ENCODE measurements at regions not wholly inside any gene's neighbourhood (a gene's known extent, or its start where the extent isn't known, plus 50 kb on each side); places are given as distances from the start of the nearest gene placed in this dataset.
A peak's percentile ranks its signal among the peaks of the same experiment; 100 is the strongest.
"Not testable (repeated sequence)": the region's sequence is repeated elsewhere in the genome, so short reads cannot be mapped to it uniquely, and the experiment has no call there.

- DNase-seq: no peak
Measured at GRCh38 chr4:75422998-75423397, 91.2 kb downstream of the RCHY1 start.

GRCh38 chr4:75412746-75413145 is 101.5 kb downstream of the RCHY1 start:
- DNase-seq: no peak

DNA sequence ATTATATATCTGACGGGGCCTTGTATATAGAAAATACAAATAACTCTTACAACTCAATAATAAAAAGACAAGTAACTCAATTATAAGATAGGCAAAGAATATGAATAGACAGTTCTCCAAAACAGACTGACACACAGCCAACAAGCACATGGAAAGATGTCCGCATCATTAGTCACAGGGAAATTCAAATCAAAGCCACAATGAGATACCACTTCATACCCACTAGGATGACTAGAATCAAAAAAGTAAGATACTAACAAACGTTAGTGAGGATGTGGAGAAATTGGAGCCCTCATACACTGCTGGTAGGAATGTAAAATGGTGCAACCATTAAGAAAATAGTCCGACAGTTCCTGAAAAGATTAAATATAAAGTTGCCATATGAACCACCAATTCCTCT is 115.7 kb downstream of the RCHY1 start:
- DNase-seq: no peak

GRCh38 chr4:75391489-75392166 is 122.6 kb downstream of the RCHY1 start:
- DNase-seq: no peak

GRCh38 chr4:75386426-75386825 is 127.8 kb downstream of the RCHY1 start:
- not testable (repeated sequence) for DNase-seq

DNA sequence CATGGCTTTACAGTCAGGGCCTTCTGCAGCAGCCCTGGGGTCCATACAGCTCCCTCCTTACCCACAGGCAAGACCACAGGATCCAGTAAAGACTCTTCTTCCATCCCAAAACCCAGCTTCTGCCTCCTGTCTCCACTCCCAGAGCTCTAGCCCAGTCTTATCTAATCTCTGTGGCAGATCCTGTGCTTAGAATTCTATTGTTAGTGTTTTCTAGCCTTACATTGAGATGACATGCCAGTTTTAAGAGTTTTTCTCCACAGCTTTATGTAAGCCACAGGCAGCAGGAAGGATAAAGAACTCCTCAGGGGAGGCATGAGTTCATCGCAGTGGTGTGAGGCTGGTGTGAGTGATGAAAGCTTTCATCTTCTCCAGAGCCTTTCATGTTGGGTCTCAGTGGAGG is 129.1 kb downstream of the RCHY1 start:
- DNase-seq: no peak

DNA sequence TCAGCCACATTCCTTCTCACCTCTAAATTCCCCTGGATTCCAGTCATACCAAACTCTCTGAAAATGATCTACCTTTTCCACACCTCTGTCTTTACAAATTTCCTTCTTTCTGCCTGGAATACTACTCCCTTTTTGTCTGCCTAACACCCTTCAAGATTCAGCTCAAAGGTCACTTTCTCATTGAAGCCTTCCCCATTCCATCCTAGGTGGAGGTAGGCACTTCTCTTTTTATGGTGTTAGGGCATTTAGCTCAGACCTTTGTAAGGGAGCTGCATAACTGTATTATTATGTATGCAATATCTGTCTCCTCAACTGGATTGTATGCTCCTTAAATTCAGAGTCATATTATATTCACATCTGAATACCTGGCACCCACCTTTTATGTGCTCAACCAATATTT is 137.7 kb downstream of the RCHY1 start:
- DNase-seq: no peak

- DNase-seq: no peak
Measured at GRCh38 chr4:75371915-75372314, 142.3 kb downstream of the RCHY1 start.

- DNase-seq: no peak
Measured at GRCh38 chr4:75370576-75370975, 143.6 kb downstream of the RCHY1 start.

DNA sequence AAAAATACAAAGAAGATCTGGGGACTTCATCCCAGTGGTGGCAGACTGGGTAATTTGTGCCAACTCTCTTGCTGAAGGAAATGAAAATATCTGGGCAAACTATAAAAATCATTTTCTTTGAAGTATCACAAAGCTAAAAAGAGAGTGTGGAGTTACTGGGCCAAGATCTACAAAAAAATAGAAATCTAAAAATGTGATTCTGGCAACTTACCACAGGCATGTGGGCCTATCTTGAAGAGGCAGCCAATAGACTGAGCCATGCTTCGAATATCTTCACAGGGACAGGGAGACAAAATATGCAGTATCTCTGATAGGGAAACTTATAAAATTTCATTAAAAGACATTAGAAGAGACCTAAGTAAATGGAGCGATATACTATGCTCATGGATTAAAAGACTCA is 168.8 kb downstream of the RCHY1 start:
- no peak for DNase-seq

DNA sequence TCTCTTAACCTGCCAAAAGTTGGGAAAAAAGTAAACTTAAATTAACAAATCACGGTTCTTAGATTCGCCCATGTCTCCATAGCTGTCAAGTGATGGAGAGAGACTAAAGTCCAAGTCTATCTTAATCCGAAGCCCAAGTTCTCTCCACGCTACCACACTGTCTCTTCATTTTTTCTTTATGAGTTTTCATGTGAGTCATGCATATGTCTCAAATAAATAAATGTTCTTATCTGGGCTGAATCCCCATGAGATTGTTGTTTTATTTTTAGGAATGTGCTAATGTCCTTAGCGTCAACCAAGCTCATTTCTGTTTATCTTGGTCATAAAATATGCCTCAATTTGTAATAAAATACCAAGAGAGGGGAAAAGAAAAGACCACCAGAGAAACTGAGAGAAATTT is 169.3 kb downstream of the RCHY1 start:
- DNase-seq: no peak

GRCh38 chr4:75343333-75343732 is 170.9 kb downstream of the RCHY1 start:
- DNase-seq: no peak

DNA sequence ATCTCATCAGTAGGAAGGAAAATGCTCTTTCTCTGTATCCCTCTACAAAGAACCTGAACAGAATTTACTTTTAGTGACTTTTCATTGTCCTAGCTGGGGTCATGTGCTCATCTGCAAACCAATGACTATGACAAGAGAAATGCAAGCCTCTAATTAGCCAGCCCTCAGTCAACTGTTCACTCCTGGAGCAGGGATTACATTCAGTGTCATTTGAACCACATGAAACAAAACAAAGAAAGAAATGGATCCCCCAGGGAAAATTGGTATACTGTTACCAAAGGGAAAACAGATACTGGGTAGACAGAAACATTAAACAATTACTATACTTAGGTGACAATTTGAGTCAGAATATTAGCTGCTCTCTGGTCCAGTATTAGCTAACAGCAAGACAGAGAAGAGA is 173.6 kb downstream of the RCHY1 start:
- no peak for DNase-seq

DNA sequence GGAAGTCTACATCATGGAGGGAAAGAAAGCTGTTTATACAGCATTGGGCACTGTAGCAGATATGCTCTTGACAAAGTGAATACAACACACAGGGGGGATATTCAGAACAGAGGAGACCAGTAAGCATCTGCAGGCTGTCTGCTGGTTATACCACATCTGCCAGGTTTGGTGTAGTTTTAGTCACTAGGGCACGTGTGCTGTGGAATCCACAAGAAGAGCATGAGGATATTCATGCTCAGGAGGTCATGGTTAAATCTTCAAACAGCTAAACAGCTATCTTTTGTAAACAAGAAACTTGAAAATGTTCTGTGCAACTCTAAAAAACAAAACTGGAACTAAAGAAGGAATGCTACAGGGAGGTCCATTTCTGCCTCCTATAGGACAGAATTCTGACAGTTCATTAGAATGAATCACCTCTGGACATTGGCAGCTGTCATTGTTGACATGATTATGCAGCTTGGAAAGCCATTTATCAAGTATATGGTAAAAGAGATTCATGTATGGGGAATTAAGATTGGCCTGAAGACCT is 175.8 kb downstream of the RCHY1 start:
- no peak for DNase-seq

DNA sequence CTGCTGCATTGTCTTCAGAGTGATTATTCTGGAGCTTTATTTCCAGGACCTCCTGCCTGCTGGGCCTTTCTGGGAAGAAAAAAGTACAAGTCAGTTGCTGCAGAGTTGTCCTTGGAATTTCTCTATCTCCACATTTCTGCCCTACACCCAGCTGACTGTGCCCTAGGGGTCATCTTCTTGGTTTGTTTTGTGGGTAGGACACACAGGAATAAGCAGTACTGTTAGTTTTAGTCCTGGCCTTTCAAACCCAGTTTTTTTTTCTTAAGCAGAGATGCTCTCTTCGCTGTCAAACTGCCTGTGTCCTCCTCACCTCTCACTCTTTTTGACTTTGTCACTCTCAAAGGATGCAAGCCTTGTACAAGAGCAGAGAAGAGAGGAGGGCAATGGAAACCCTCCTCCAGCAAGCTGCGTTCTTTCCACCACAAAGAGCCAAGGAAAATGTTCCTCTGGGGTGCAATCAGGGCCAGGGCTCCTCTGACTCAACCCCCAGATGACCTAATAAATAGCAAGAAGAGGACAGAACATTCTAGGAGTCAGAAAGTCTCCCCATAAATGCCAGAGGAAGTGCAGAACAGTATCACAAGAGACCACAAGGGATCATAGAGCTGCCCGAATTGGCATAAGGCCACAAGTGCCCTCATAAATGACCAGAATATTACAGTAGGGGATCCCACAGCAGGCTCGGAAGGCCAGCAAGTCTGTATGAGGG is 186.2 kb downstream of the RCHY1 start:
- no peak for DNase-seq

DNA sequence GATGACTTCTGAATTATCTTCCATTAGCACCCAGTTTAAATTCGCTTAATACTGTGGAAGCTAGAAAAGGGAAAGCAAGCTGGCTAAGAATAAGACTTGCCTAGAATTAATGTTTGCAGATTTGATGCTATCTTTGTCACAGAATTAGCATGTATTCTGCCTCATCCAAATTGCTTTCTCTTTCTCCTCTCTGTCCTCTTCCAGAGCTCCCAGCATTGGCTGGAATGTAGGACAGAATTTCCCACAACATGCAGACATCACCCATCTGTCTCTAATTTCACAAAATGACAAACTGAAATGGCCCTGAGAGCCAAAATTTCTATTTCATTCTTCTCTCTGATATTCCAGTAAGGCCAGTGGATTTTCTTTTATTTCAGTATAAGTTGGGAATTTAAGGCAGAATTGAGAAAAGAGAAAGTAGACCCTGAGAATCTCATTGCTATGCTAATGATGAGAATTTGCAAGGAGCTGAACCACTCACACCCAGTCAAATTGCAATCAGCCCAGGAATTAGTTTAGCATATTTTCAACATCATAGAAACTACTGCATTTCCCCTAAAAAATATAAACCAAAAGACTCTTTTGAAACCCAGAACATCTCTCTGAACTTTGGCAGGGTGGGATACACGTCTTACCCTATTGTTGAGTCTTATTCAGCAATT is 188.8 kb downstream of the RCHY1 start:
- no peak for DNase-seq

DNA sequence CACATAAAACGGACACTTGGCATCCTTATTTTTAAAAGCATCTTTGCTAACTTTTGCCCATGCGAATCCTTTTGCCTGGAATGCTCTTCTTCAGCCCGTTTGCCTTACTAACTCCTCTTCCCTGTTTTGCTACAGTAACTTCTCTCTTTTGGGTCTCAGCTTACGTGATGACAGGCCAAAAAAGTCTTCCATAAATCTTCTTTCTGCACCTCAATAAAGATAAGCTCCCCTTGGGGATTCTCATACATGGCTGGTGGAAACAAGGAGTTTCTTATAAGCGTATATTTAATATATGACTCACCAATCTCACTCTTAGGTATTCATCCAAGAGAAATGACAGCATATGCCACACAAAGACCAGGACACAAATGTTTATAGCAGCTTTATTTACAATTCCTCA is 192.7 kb downstream of the RCHY1 start:
- DNase-seq: no peak

GRCh38 chr4:75317641-75318040 is 196.6 kb downstream of the RCHY1 start:
- DNase-seq: not testable (repeated sequence)

DNA sequence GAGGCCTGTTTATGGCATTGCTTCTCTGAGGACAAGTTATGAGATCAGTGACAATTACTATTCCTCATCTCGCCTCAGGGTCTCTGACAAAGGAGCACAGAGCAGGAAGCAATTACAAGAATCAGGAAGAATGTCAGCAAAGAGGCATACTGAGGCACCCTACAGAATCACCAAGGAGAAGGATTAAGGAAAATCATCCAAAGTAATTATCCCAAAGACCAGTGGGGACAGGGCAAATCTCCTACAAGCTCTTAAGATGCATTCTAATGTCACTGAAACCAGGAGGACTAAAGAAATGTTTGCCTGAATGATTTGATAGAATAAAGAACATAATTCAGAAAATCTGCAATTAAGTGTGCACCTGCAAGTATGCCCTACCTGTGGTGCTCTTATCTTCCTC is 206.2 kb downstream of the RCHY1 start:
- peak; percentile 6 for DNase-seq

DNA sequence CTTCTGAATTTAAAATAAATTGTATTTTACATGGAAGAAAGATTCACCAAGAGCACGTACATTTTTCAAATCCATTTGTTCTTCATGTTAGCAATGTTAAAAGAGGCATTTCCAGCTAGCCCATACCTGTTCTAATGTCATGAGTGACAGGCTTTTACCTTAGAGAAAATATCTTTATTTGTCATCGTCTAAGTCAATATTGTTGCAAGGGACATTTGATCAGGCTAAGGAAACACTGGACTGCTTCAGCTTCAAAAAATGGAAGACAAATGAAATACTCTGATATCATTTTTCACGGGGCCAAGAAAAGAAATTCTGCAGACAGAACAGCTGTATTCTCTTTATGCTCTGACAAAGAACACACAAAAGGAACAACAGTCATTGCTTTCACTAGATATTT is 207.7 kb downstream of the RCHY1 start:
- DNase-seq: no peak

- no peak for DNase-seq
Measured at GRCh38 chr4:75302648-75303047, 211.6 kb downstream of the RCHY1 start.

DNA sequence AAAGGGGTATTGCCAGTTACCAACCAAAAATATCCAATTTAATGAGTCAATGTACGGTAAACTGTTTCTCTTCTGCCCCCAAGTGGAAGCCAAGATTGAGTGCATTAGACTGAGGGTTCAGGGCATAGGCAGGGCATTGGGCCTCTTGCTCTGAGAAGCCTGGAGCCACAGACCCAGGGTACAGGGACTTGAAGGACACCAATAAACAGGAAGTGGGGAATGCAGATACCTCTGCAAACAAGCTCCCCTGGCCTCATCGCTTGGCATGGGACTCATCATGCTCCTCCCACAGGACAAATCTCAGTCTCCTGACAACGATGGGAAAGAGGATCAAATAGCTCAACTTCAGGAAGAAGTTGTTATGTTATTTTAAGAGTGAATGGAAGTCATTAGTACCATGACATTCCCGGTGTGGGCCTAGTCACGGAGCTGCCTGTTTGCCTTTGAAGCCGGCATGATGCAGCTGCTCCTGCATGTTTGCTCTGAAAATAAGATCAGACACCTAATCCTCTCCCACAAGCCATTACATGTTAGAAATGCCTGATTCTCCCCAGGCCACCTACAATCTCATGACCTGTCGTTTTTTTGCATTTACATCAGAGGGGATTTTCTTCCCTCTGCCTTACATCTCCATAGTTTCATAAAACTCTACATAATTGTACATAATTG is 224.2 kb downstream of the RCHY1 start:
- peak; percentile 49 for DNase-seq

DNA sequence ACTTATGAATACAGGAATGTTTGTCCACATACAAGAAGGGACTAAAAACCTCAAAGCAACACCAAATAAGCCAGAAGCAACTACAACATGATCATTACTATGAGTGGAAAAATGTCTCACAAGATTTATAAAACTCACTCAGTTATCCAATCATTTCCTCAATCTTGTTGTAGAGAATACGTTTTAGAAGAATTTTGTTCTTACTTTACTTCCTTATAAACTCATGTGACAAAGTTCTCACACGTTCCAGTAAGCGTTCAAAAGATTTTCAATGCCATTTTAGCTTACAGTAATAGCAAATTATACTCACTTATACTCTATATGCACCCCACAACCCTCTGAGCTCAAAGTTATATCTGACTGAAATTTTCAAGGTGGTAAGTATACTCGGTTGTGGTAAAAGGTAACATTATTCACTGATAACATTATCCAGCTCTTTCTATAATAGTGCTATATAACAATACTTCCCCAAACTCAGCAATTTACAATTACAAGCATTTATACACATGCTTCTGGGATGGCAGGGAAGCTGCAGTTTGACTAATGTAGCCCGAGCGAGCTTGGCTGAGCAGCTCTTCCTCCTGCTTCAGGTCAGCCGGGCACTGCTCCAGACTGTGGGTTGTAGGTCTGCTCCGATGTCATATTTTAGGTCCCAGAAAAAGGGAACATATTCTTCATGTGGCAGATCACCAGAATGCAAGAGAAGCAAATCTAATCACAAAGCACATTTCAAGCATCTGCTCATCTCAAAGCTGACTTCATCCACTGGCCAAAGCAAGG is 226.3 kb downstream of the RCHY1 start:
- no peak for DNase-seq
